ENCODE measurements at regions not wholly inside any gene's neighbourhood (a gene's known extent, or its start where the extent isn't known, plus 50 kb on each side); places are given as distances from the start of the nearest gene placed in this dataset.

DNA sequence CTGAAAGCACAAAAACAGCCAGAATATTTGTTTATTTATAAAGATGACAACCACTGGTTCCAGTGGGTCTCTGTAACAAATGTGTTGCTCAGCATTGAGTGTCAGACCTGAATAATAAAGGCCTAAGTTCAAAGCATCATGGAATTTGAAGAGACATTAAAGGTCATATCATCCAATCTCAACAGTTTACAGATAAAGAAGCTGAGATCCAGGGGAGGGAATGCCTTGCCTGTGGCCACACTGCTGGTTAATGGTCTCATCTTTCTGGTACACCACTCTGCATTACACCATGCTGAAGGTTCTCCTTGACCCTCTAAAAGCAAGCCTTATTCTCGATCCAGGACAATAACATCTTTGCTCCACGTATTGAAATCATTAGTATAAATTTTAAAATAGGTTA, 446.5 kb upstream of the ACVR2A start:
- DNase-seq, result no peak

DNA sequence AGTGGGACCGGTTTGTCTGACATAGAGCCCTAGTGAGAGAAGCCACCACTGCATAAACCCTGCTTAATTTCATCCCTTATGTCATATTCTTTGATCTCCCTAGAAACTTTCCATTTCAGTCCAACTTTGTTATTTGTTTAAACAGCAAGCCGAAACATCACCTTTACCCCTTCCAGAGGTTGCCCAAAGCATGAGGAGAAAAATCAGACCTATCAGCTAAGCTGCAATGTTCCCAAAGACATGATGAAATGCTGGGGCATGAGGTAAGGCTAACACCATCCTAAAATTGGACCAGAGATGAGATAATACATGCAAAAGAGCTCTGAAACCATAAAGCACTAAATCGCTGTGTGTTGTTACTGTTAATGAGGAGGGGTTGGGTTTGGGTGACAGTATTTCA, 447.9 kb upstream of the ACVR2A start:
- DNase-seq, result no peak

DNA sequence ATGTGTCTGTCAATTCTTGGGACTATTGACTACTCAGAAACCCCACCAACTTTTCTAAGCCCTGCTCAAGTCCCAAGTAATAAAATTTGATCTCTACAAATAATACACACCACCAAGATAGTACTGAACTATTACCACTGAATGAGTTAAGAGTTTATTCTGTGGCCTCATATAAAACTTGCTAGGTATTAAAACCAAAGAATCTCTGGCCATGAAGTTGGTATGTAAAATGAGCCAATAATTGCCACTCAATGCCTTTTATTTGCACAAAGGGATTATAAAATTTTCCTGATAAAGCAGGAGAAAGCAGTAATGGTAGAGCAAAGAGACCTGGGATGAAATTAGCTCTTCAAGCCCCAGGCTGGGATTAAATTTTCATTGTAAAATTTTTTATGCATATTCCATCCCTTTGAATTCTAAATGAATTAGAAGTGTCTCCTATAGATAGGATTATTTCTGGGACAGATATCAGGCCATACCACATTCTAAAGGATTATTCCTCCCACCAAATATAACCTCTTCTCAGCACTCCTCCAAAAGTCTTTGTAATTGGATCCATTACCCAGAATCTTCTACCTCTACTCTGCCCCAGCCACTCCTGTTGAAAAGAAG, 450.5 kb upstream of the ACVR2A start:
- DNase-seq, result no peak

DNA sequence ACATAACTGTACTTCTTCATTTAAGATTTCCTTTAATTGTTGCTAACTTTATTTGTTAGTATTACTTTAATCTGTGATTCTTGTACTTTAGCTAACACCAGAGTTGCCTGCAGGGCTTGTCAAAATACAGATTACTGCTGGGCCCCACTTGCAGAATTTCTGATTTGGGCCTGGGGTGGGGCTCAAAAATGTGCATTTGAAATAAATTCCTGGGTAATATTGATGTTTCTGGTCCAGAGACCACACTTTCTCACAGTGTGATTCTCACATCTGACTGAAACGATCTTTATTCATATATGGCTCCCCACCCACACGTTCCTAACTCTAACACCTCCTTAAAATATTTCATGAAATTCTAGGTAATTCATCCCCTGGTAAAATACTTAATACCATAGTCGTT, 452.6 kb upstream of the ACVR2A start:
- no peak for DNase-seq

DNA sequence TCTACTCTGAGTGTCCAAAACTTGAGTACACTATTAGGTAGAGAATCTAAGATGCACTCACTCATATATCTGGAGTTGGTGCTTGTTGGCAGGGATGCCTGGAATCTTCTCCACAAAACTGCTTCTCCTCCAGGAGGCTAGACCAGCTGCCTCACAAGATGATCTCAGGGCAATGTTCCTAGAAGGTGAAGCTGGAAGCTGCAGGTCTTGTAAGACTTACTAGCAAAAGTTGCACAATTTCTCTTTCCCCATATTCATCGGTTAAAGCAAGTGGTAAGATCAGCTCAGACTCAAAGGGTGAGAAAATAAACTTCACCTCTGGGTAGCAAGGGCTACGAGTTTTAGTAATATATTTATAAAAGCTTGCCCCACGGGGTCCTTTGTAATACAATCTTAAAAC, 454.4 kb upstream of the ACVR2A start:
- DNase-seq, result no peak

DNA sequence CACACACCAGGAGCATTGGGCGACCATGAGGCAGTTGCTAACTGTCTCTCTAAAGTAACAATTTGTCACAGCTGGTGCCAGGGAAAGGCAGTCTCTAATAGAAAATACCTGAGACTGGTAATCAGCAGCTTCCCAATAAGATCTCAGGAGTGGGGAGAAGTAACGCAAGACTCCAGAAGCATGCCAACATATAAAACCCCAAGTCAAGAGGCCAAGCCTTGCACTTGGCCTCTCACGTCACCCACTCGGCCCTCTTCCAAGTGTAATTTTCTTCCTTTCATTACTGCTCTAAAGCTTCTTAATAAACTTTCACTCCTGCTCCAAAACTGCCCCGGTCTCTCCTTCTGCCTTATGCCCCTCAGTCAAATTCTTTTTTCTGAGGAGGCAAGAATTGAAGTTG, 455.6 kb upstream of the ACVR2A start:
- DNase-seq, result no peak

DNA sequence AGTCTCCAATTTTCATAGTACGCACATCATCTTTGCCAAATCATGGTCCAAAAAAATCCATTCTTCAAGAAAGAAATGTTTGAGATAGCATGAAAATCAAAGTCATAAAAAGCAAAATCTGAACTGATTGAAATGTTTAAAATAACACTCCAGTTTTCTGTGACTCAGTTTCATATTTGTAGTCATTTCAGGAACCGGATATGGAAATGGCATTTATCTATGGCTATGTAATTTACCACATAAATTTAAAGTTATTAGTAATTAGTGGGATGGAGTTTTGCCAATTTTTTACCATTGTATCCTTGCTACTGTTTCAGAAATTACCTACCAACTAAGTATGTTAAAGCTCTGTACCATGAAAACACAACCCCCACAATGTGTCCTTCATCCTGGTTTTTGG, 456.6 kb upstream of the ACVR2A start:
- no peak for DNase-seq

DNA sequence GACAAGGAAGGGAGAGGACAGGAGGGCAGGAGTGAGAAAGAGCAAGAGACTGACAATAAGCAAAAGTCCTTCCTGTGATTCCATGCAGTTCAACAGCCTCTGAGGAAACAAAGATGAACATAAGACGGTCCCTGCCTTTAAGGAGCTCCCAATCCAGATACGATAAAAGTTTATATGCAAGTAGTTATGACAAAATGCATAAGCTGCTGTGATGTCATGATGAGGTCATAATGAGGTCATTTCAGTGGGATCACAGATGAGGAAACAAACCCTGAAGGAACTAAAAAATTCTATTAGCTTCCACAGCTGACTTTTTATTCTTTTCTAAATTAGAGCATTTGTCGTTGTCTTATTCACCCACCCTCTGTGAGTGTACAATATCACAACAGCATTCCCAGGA, 458.5 kb upstream of the ACVR2A start:
- no peak for DNase-seq

DNA sequence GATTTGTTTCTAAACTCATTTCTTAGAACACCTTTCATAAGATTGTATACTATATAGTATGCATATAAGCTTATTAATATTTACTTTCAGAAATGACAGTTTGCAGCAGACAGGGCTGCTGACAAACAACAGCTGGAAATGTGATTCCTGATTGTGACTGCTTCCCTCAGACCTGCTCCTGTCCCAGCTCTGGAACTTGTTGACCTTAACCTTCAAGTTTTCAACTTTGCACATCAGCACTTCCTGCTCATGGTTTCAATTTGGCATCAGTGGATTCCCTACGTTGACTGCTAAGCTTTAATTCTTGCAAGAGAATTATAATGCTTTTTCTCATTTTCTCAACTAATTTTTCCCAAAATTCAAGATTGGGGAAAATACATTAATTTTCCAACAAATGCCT, 459.2 kb upstream of the ACVR2A start:
- no peak for DNase-seq

DNA sequence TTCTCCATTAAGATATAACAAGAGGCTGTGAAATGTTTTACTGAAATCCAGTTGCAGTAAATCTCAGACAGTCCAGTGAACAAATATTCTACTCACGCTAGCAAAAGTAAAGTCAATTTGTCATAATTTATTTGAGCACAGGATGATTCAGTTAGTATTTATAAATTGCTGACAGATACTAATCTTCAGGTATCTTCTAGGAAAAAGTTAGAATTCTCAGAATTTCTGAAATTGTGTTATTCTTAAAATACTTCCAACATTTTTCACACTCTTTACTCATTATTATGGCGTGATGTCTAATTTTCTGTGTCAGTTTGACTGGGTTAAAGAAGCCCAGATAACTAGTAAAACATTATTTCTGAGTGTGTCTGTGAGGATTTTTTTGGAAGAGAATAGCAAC, 460.2 kb upstream of the ACVR2A start:
- no peak for DNase-seq

DNA sequence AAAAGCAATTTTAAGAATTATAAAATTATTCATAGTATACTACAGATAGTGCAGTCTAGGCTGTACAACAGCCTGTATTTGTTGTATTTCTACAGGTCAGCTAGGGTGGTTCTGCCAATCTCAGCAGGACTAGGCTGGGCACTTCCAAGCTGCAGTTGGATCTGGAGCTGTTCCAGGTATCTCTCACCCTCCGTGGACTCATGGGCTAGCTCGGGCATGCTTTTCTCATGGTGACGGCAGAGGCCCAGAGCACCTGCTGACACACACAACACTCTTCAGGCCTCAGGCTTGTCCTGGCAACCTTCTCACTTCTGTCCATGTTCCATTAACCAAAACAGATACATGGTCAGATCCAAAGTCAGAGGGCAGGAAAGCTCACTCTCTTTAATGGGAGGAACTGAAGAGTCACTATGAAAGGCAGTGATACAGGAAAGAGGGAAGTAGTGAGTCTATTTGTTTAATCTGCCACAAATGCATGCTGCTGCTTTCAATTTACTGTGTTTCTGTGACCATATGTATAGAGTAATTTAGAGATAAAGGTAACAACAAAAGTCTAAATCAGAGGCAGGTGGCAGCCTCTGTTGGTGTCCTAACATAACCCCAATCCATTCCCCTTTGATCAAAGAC, 462.4 kb upstream of the ACVR2A start:
- DNase-seq, result no peak

DNA sequence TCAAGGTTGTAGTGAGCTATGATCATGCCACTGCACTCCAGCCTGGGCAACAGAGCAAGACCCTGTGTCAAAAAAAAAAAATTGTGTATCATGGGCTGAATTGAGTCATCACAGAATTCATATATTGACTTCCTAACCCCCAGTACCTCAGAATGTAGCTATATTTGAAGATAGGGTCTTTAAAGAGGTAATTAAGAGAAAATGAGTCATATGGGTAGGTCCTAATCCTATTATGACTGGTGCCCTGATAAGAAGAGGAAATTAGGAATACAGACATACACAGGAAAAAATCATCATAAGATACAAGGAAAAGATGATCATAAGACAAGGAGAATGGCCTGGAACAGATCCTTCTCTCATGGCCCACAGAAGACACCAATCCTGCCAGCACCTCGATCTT, 466.4 kb upstream of the ACVR2A start:
- no peak for DNase-seq

DNA sequence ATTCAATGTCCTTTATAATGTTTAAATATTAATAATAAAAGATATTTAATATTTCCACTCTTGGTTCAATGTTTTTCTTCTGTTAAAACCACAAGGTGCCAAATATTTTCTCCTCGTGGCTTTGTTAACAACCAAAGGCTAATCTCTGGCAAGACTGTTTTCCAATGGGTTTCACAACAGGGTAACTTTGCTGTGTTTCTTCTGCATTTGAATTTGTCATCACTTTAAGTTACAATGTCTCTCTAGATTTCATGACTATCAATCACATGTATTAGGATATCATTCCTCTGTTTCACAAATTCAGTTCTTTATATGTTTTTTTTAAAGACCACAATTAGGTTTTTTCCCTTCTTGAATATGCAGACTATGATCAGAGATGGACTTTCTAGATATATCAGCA, 469.8 kb upstream of the ACVR2A start:
- peak; percentile 4 for DNase-seq

DNA sequence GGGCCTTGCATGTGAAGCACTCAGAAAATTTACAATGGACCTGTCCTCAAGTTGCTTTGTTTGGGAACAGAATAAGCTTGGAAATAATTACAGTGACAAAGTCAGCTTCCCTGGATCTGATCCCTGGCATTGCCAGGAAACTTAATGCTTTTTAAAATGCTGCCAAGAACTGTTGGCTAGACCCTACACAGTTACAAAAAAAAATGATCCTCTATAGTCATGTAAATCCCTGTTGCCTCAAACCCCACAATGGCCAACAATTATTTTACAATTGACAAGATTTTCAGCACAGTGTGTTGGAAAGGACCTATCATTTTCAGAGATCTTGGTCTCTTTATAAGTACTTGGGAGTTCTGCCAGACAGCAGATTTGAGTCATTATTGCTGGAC, 470.4 kb upstream of the ACVR2A start:
- peak; percentile 50 for DNase-seq

DNA sequence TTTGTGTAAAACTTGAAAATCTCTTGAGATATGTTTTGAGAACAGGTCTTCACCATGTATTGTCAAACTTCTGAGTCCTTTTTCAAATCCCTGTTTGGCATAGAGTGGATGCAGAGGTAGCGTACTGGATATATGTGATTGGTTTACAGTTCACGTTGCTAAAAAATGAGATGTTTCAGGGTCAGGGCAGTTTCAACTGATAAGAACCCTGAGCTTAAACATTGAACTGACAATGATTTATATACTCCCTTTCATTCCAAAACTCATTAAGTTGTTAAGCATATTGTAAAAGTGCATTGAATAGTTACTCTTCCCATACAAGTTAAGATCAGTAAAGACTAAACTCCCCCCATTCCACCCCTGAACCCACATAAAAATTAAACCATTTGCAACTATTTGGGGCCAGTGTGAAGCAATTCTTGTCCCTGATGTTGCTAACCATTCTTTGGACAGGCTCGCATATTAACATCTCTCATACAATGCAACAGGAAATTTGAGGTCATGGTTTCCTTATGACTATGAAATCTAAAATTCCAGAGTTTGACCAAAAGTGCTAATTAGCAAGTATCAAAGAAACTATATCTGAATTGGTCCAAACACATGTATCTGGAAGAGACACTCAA, 470.9 kb upstream of the ACVR2A start:
- peak; percentile 11 for DNase-seq

DNA sequence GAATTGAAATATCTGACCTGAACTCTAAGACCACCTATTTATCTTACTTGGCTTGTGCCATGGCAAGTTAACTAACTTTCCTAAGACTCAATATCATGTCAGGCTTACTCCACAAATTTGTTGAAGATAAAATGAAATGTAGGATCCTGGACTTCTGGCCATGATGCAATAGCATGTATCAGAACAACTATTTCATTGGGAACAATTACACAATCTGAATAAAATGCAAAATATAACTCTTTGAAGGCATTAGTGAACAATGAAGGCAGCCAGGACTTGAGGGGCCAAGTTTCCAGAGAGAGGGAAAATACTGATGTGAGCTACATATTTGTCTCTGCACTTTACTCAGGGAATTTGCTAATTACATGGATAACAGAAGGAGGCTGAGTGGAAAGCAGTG, 476.5 kb upstream of the ACVR2A start:
- DNase-seq, result no peak

DNA sequence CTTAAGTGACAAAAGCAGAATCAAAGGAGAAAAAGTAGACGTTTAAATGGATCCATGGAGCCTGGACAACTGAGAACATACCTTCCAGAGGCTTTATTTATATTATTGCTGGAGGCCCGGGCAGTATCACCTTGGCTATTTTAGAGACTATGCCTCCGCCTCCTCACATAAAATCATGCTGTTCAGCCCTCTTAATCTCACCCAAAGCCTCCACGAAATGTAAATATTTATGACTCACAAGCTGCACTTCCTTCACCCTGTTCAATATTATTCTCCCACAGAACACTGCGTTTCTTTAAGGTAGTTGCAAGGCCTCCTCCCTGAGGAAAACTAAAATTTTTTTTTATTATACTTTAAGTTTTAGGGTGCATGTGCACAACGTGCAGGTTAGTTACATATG, 478.6 kb upstream of the ACVR2A start:
- DNase-seq, result no peak

DNA sequence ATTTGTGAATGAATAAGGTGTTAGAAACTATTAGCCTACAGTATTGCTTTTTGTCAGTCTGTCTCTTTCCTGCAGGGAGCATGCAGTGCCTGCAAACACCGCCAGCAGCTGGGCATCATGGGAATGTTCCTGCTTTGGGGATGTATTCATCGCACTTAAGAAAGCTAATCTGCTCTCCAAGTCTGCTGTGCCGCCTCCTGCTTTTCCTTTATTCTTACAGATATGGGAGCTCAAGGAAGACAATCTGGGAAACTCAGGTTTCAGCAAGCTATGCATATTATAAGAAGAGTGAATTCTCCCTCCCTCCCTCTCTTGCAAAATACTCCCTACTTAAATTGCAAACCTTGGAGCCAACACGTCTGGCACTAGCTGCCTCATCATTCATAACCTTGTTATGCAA, 479.2 kb upstream of the ACVR2A start:
- DNase-seq, result no peak

DNA sequence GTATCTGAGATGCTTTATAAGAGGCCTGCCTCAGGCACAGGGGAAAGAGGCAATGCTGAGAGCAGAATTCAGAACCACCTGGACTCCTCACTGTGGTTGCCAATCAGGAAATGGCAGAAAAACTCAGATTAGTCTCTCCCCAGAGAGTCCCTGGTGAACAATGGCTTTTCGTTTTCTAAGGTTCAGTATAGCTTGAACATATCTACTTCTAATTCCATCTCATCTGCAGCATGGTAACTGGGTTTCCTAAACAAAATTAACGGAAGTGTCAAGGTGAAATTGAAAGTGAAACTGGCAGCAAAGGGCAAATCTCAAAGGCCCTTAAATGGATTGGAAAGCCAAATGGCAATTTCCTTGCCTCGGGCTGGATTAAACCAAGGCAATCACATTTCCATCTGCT, 480.2 kb upstream of the ACVR2A start:
- no peak for DNase-seq

DNA sequence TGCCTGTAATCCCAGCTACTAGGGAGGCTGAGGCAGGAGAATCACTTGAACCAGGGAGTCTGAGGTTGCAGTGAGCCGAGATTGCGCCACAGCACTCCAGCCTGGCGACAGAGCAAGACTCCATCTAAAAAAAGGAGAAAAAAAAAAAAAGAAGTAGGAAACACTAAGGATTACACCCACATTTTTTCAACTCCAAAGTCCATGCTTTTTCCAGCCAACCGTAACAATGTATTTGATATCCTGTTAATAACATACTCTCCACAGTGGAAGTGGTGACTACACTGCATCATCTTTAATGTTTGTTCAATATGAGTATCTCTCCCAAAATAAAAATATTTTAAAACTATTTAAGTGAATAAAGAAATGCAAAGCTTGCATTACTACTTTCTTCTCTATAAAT, 481.6 kb upstream of the ACVR2A start:
- DNase-seq, result no peak

DNA sequence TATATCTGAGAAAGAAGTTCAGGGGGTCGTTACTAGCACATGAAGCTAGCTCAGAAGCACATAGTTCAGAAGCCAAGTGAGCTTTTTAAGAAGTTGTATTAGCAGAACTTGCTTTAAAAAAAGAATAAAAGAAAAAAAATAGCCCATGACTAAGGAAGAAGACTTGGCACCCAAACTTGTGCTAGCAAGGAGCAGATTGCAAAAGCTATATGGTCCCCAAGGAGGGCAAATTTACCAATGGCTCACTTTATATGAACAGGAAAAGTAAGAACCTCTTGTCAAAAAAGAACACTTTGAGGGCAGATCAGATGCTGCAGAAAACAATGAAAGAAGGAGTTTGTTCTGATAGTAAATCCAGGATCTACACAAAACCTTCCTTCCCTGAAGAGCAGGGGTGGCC, 486.5 kb upstream of the ACVR2A start:
- DNase-seq, result no peak

DNA sequence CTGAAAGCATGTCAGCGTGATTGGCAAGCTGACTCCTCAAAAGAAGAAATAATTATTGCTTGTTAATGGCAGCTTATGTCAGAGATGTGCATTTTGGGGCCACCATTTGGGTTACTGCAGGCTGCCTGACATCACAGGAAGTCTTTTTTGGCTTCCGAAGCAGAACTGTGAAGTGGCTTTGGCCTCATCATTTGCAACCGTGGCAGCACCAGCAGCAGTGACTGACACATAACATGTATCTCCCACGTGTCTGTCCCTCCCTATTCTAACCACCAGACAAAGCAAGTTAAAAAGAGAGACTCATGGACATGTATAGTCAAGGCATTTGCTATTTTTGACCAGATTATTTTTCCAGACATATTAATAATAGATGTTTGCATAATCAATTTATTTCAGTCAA, 488.7 kb upstream of the ACVR2A start:
- DNase-seq, result no peak

DNA sequence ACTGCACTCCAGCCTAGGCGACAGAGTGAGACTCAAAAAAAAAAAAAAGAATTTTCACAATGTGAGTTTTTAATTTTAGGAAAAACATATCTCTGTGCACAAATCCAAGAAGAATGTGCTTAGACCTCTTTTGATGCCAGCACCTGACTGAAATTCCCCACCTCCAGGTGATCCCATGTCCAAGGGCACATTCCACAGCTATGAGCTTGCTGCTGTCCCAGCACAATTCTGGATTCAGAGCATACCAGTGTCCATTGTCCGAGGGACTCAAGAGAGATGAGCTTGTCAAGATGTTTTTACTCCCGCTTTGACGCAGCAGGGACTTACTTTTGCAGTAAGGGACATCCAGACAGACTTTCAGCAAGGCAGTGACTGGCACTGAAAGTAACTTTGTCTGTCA, 489.1 kb upstream of the ACVR2A start:
- DNase-seq, result no peak

DNA sequence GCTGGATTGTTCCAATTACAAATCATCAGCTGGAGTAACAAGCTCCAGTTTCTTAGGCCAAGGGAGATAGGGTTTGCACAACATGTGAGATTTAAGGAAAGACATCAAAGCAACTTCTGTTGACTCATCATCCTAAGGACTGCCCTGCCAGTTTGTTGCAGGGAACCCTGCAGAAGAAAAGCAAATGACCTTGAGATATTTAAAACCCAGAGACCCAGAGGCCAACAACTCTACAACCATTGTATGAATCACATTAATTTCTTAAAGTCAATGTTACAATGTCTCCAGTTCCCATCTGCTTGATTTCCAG, 491.8 kb upstream of the ACVR2A start:
- DNase-seq, result no peak
